Activated CD8-positive, alpha-beta T cell treated with anti-CD3 and anti-CD28 coated beads, Interleukin-2, amount 10 ng/mL, durations not matched to agents 7 days and 5 days (primary cell): ENCODE measurements at regions not wholly inside any gene's neighbourhood (a gene's known extent, or its start where the extent isn't known, plus 50 kb on each side); places are given as distances from the start of the nearest gene placed in this dataset.
"Not testable (repeated sequence)": the region's sequence is repeated elsewhere in the genome, so short reads cannot be mapped to it uniquely, and the experiment has no call there.

Source experiments
- ATAC-seq: fragments of 150-1000 bp; cut with Tn5 transposase; one replicate; pipeline ENCODE4 v1.10.0; 2021; ENCODE audit warnings: moderate library complexity
- CTCF ChIA-PET: fragments of 350-600 bp; sonication (Branson Sonifier 250); formaldehyde crosslinking; loops from one replicate; lab custom pipeline; 2021; ENCODE audit warnings: antibody characterized with exemption; lab: Charles Lee
- POLR2A ChIA-PET: fragments of 350-600 bp; sonication (Branson Sonifier 250); formaldehyde crosslinking; loops from one replicate; lab custom pipeline; 2021; ENCODE audit warnings: antibody characterized with exemption; lab: Charles Lee
- DNase-seq: peaks from one replicate; pipeline ENCODE4 v3.0.0-alpha.2; 2020
- H3K27ac Mint-ChIP-seq: one replicate; pipeline ENCODE4 v1.8.0; 2021; ENCODE audit warnings: mild to moderate bottlenecking, mixed read lengths
- H3K27me3 Mint-ChIP-seq: one replicate; pipeline ENCODE4 v1.8.0; 2021; ENCODE audit warnings: low read depth, mixed read lengths
- H3K36me3 Mint-ChIP-seq: one replicate; pipeline ENCODE4 v1.8.0; 2021; ENCODE audit warnings: low read depth, mixed read lengths
- H3K4me1 Mint-ChIP-seq: one replicate; pipeline ENCODE4 v1.8.0; 2021; ENCODE audit warnings: low read depth, mixed read lengths
- H3K4me3 Mint-ChIP-seq: one replicate; pipeline ENCODE4 v1.8.0; 2021; ENCODE audit warnings: mild to moderate bottlenecking, mixed read lengths
- H3K9me3 Mint-ChIP-seq: one replicate; pipeline ENCODE4 v1.8.0; 2022; ENCODE audit warnings: mixed read lengths; ENCODE audit not compliant: insufficient read depth

GRCh38 chr5:112472614-112473013 is 53.5 kb upstream of the EPB41L4A start:
- peaks cover 10% of the 10 kb centered on the region for H3K27me3 Mint-ChIP-seq
- no peak for ATAC-seq
- no peak for DNase-seq
- ChIA-PET POLR2A (no interaction called here), CTCF (no interaction called here)
- H3K9me3 Mint-ChIP-seq, result no peaks in the 10 kb centered on the region
- no peak overlapping the region for H3K27ac Mint-ChIP-seq
- H3K4me1 Mint-ChIP-seq, result no peaks in the 10 kb centered on the region
- no peak overlapping the region for H3K4me3 Mint-ChIP-seq
- H3K36me3 Mint-ChIP-seq, result no peaks in the 10 kb centered on the region

- no peak for ATAC-seq
- H3K36me3 Mint-ChIP-seq, result no peaks in the 10 kb centered on the region
- CTCF ChIA-PET, result no interaction called here
- H3K4me3 Mint-ChIP-seq, result no peak overlapping the region
- H3K4me1 Mint-ChIP-seq, result no peaks in the 10 kb centered on the region
- POLR2A ChIA-PET, result no interaction called here
- H3K27ac Mint-ChIP-seq, result no peak overlapping the region
- DNase-seq, result no peak
- peaks cover 10% of the 10 kb centered on the region for H3K27me3 Mint-ChIP-seq
- no peaks in the 10 kb centered on the region for H3K9me3 Mint-ChIP-seq
Measured at GRCh38 chr5:112473989-112474388, 54.9 kb upstream of the EPB41L4A start.

- no peak for DNase-seq
- Mint-ChIP-seq H3K9me3 (no peaks in the 10 kb centered on the region), H3K36me3 (no peaks in the 10 kb centered on the region), H3K4me3 (no peak overlapping the region), H3K27ac (no peak overlapping the region), H3K27me3 (peaks cover 10% of the 10 kb centered on the region), H3K4me1 (no peaks in the 10 kb centered on the region)
- POLR2A ChIA-PET, result no interaction called here
- no peak for ATAC-seq
- CTCF ChIA-PET, result no interaction called here
Measured at GRCh38 chr5:112475747-112476365, 56.8 kb upstream of the EPB41L4A start.

- ChIA-PET CTCF (no interaction called here), POLR2A (no interaction called here)
- DNase-seq (no peak), ATAC-seq (no peak)
- Mint-ChIP-seq H3K9me3 (no peaks in the 10 kb centered on the region), H3K4me1 (no peaks in the 10 kb centered on the region), H3K27me3 (no peaks in the 10 kb centered on the region), H3K36me3 (no peaks in the 10 kb centered on the region), H3K4me3 (no peak overlapping the region), H3K27ac (no peak overlapping the region)
Measured at GRCh38 chr5:112479418-112479817, 60.3 kb upstream of the EPB41L4A start.

- no peak overlapping the region for H3K27ac Mint-ChIP-seq
- ChIA-PET CTCF (interaction anchor here (0.8 kb wide), 1 partner anchor 305 kb away, joined by 3 read pairs; no protein-coding TSS in a partner anchor), POLR2A (no interaction called here)
- H3K9me3 Mint-ChIP-seq, result no peaks in the 10 kb centered on the region
- H3K27me3 Mint-ChIP-seq, result no peaks in the 10 kb centered on the region
- no peak for ATAC-seq
- H3K4me1 Mint-ChIP-seq, result no peaks in the 10 kb centered on the region
- H3K4me3 Mint-ChIP-seq, result no peak overlapping the region
- H3K36me3 Mint-ChIP-seq, result no peaks in the 10 kb centered on the region
- DNase-seq, result no peak
Measured at GRCh38 chr5:112480501-112480900, 61.4 kb upstream of the EPB41L4A start.

- no peaks in the 10 kb centered on the region for H3K9me3 Mint-ChIP-seq
Measured at GRCh38 chr5:112483704-112484103, 64.6 kb upstream of the EPB41L4A start.

DNA sequence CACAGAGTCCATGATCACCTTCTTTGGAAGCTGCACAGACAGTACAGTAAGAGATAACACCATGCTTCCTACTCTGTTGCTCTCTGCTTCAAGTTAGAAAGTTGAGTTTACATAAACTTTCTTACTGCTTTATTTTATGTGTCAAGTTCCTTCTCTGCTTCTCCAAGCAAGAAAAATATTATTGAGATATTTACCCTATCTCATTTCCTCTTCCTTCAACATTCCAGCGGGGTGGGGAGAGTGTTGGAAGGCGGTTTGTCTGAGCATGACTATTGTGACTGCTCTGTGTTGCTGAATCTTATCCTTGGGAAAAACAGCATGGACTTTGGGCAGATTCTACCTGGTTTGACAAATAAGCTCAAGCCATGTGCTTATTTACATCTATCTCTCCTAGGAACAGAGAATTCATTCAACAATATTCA is 66.9 kb upstream of the EPB41L4A start:
- H3K4me1 Mint-ChIP-seq, result no peaks in the 10 kb centered on the region
- no peak overlapping the region for H3K27ac Mint-ChIP-seq
- no peak overlapping the region for H3K4me3 Mint-ChIP-seq
- no peak for DNase-seq
- CTCF ChIA-PET, result no interaction called here
- H3K9me3 Mint-ChIP-seq, result no peaks in the 10 kb centered on the region
- POLR2A ChIA-PET, result no interaction called here
- ATAC-seq, result no peak
- peaks cover 2% of the 10 kb centered on the region for H3K27me3 Mint-ChIP-seq
- no peaks in the 10 kb centered on the region for H3K36me3 Mint-ChIP-seq

More at GRCh38 chr5:112483704-112484103, 64.6 kb upstream of the EPB41L4A start:
- ChIA-PET CTCF (no interaction called here), POLR2A (no interaction called here)
- H3K36me3 Mint-ChIP-seq, result no peaks in the 10 kb centered on the region
- DNase-seq (no peak), ATAC-seq (no peak)
- H3K4me3 Mint-ChIP-seq, result no peak overlapping the region
- H3K4me1 Mint-ChIP-seq, result no peaks in the 10 kb centered on the region
- H3K27me3 Mint-ChIP-seq, result peaks cover 2% of the 10 kb centered on the region
- no peak overlapping the region for H3K27ac Mint-ChIP-seq

DNA sequence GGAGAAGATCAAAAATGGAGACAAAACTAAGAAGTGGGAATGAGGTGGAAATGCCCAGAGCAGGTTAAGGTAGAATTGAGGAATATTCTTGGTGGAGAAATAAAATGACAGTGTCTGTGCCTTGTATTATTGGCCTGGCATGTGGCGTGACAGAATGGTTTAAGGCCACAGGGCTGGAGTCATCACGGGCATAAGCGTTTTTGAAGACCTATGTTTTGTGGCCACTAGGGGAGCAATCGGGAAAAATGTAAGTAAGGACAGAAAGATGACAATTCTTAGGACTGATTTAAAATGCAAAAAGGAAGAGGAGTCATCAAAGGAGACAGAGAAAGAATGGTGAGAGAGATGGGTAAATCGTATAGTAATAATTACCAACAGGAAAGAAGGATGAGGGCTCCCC is 72.2 kb upstream of the EPB41L4A start:
- Mint-ChIP-seq H3K4me3 (no peak overlapping the region), H3K4me1 (no peaks in the 10 kb centered on the region), H3K27me3 (peaks cover 5% of the 10 kb centered on the region), H3K9me3 (no peaks in the 10 kb centered on the region), H3K27ac (no peak overlapping the region), H3K36me3 (no peaks in the 10 kb centered on the region)
- DNase-seq (no peak), ATAC-seq (no peak)
- ChIA-PET CTCF (no interaction called here), POLR2A (no interaction called here)

- DNase-seq (peak; percentile 47), ATAC-seq (peak; percentile 74)
- ChIA-PET CTCF (interaction anchor here (0.8 to 1.4 kb wide), 5 partner anchors 22 to 317 kb away, joined by 3 to 4 read pairs (median 4); no protein-coding TSS in a partner anchor), POLR2A (no interaction called here)
- Mint-ChIP-seq H3K27ac (no peak overlapping the region), H3K36me3 (no peaks in the 10 kb centered on the region), H3K27me3 (peaks cover 5% of the 10 kb centered on the region), H3K4me1 (no peaks in the 10 kb centered on the region), H3K9me3 (no peaks in the 10 kb centered on the region), H3K4me3 (no peak overlapping the region)
Measured at GRCh38 chr5:112492291-112492690, 73.2 kb upstream of the EPB41L4A start.

DNA sequence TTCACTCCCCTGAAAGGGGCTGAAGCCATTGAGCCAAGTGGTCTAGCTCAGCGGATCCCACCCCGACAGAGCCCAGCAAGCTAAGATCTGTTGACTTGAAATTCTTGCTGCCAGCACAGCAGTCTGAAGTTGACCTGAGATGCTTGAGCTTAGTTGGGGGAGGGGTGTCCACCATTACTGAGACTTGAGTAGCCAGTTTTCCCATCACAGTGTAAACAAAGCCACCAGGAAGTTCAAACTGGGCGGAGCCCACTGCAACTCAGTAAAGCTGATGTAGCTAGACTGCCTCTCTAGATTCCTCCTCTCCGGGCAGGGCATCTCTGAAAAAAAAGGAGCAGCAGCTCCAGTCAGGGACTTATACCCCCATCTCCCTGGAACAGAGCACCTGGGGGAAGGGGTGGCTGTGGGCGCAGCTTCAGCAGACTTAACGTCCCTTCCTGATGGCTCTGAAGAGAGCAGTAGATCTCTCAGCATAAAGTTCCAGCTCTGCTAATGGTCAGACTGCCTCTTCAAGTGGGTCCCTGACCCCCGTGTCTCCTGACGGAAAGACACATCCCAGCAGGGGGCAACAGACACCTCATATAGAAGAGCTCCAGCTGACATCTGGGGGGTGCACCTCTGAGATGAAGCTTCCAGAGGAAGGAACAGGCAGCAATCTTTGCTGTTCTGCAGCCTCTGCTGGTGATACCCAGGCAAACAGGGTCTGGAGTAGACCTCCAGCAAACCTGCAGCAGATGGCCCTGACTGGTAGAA is 84.8 kb upstream of the EPB41L4A start:
- H3K27ac Mint-ChIP-seq, POLR2A ChIA-PET, H3K9me3 Mint-ChIP-seq, ATAC-seq, H3K36me3 Mint-ChIP-seq, H3K4me3 Mint-ChIP-seq, H3K27me3 Mint-ChIP-seq, H3K4me1 Mint-ChIP-seq, DNase-seq: not testable (repeated sequence)
- CTCF ChIA-PET, result interaction anchor here (0.8 kb wide), 1 partner anchor 11 kb away, joined by 3 read pairs; no protein-coding TSS in a partner anchor

- H3K27me3 Mint-ChIP-seq, POLR2A ChIA-PET, ATAC-seq, CTCF ChIA-PET, H3K27ac Mint-ChIP-seq, DNase-seq, H3K9me3 Mint-ChIP-seq, H3K4me1 Mint-ChIP-seq, H3K36me3 Mint-ChIP-seq, H3K4me3 Mint-ChIP-seq: not testable (repeated sequence)
Measured at GRCh38 chr5:112509097-112509496, 90.0 kb upstream of the EPB41L4A start.

DNA sequence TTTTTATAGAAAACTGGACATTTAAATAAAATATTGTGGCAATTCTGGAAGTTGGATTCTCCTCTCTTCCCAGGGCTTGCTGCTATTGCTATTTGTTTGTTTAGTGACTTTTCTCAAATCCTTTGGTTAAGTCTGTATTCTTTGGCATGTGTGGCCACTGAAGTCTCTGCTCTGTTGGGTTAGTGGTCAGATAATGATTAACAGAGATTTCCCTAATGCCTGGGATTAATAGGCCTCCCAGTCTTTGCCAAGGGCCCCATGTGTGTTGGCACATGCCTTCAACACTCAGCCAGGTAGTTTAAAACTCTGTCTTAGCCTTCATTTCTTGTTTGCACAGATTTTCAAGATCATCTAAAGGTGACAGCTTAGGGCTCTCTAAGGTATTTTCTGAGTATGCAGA is 92.8 kb upstream of the EPB41L4A start:
- Mint-ChIP-seq H3K36me3 (no peaks in the 10 kb centered on the region), H3K27me3 (peaks cover 2% of the 10 kb centered on the region)
- CTCF ChIA-PET, result interaction anchor here (1.0 kb wide), 1 partner anchor 19 kb away, joined by 3 read pairs; no protein-coding TSS in a partner anchor

More for the DNA sequence above, 92.8 kb upstream of the EPB41L4A start:
- Mint-ChIP-seq H3K9me3 (no peaks in the 10 kb centered on the region), H3K4me3 (no peak overlapping the region), H3K27ac (no peak overlapping the region), H3K4me1 (no peaks in the 10 kb centered on the region)
- POLR2A ChIA-PET, result no interaction called here
- no peak for ATAC-seq
- DNase-seq, result no peak
